HG03520 (cell line): ENCODE measurements at regions not wholly inside any gene's neighbourhood (a gene's known extent, or its start where the extent isn't known, plus 50 kb on each side); places are given as distances from the start of the nearest gene placed in this dataset.
"Not testable (repeated sequence)": the region's sequence is repeated elsewhere in the genome, so short reads cannot be mapped to it uniquely, and the experiment has no call there.

Source experiments
- ATAC-seq: cut with Tn5 transposase; IDR thresholded peaks from one replicate; pipeline ENCODE4 v1.9.1; 2021; ENCODE audit warnings: mild to moderate bottlenecking, moderate library complexity; ENCODE audit not compliant: unreplicated experiment

DNA sequence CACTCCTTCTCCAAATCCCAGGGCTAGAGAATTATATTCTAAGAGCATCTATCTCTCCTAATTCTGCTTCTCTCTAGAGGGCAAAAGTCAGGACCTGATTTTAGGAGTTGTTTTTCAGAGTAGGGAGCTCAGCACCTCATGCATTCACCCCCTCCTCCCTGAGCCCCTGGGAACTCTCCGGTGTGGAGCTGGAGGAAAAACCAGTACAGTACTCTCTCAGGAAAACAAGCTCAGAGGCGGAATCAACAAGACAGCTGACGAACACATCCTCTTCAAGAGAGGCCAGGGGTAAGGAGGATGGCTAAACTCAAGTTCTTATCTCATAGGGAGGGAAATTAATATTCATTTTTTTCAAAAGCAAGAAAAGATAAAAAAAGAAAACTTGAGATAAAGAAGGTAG, 120.1 kb upstream of the CDYL start:
- no peak for ATAC-seq

DNA sequence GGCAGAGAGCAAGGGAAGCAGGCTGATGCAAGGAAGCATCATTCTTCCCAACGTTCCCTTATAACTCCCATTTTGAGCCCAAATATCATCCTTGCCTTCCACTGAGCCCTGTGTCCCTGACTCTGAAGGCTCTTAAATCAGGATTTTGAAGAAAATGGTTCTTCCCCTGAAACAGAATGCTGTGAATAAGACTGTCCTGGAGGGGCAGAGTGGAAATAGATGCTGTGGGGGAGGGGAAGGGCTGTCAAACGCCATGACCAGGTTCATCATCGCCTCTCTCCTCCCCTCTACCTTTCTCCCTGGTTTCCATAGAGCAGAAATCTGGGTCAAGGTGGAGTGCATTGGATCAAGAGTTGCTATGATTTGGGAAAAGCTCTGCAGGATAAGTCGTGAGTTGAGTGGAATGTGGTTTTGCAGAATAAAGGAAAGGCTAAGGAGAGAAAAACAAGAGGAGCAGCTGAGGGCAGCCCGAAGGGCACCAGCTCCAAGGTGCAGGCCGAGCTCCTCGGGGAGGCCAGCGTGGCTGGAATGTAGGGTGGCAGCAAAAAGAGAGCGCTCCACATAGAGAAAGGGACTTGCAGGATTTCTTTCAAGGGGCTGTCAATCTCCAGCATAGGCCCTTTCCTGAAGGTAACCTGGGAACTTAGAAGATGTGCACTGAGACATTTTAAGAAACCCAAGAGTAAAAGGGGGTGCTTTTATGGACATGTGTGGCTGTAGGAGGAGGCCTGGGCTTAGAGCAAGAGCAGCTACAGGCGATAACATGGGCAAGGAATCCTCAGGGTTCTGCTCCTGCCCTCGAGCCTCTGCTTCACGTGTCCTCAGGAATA, 120.8 kb upstream of the CDYL start:
- ATAC-seq = no peak

DNA sequence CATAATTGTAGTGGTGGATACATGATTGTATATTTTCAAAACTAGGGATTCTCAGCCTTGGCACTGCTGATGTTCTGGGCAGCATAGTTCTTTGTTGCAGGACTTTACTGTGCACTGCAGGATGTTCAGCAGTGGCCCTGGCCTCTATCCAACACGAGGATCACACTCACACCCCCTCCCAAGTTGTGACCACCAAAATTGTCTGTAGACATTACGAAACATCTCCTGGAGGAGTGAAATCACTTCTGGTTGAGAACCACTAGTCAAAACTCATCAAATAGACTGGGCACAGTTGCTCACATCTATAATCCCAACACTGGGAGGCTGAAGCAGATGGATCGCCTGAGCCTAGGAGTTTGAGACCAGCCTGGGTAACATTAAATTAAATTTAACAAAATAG, 123.1 kb upstream of the CDYL start:
- ATAC-seq = no peak

DNA sequence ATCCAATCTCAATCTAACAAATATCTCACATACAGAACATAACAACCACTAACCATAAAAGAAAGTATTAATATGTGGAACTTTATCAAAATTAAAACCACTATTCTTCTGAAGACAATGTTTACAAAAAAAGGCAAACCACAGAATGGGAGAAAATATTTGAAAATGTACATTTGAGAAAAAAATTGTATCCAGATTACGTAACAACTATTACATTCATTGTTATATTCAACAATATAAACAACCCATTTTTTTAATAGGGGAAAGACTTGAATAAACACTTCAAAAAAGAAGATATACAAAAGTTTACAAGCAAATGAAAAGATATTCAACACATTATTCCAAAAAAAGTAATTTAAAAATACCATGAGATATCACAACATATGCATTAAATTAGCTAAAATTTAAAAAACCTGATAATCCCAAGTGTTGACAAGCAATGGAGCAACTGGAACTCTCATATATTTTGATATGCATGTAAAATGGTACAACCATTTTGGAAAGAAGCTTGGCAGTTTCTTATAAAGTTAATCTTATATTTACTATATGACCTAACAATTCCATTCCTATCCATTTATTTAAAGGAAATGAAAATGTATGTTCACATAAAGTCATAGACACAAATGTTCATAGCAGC, 124.3 kb upstream of the CDYL start:
- no peak for ATAC-seq

DNA sequence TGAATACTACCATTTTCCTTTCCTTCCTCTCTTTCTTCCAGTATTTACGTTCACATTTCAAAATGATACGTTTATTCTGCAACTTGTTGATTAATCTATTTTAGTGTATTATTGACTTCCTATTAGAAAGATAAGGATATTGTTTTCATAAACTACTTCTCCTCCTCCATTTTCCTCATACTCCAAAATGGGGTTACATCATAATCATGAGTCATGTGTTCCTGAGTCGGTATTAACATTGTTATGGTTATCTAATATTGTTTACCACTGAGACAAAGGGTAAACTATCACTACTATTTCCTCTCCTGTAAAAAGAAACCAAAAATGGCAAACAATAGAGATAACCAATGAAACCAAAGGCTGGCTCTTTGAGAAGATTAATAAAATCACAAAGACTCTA, 126.5 kb upstream of the CDYL start:
- ATAC-seq = no peak

DNA sequence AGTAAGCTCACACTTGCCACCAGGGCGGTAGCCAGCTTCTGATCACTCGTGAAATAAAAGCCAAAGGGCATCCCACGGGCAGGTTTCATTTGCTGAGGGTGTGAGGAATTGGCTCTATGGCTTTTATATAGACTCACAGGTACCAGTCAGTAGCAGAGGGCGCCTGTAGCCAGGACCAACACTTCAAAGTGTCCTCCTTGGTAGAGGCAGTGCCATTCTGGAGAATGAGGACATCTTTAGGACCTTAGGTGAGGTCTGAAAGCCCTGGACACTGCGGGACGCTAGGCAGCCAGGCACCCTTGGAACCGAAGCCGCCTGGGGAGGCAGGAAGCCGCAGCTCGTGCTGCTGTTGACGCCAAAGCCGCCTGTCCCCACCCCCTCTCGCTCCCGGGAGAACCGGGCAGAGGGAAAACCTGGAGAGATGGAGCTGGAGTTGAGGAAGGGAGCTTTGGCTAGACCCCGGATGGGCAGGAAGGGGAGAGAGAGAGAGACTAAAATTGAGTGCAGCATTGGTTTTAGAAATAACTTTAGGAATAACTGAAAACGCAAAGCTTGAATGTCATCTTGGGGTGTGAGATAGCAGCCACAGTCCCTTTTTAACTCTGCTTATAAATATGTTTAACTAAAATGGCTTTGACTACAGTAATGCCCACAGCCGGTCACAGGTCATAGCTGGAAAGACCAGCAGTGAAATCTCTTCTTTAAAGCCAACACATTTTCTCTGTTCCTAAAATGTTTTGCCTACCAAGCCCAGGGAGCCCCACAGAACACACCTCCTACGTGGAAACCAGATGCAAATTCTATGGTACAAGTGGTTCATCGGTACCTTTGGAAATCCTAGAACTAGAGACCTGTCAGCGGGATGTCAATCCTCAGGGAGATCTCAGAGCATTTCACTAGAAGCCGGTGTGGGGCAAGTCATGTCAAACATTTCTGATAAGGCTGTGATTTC, 128.5 kb upstream of the CDYL start:
- ATAC-seq = no peak

DNA sequence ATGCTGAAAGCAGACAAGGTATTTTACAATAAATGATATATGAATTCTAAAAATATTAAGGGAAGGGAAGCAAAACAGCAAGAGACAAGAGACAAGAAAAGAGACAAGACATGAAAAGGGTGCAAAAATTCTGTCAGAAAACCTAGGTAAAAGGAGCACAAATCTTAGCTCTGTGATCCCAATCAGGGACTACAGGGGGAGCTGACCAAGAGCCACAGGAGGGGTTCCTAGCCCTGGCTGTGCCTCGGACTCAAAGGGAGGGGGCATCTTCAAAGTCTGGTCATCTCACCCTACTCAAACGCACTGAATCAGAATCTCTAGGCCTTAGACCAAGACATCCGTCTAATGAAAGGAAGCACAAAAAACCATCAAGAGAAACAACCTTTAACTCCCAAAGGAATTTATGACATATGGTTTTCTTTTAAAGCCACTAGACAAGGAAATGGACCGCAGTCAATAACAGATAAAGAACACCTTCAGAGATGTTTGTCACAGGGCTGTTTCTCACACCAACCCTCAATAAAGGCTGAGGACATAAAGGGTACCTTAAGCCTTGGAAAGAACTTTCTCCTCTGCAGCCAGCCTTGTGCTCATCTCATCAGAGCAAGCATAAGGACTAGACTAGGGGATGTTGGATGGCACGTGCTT, 130.4 kb upstream of the CDYL start:
- ATAC-seq = no peak

DNA sequence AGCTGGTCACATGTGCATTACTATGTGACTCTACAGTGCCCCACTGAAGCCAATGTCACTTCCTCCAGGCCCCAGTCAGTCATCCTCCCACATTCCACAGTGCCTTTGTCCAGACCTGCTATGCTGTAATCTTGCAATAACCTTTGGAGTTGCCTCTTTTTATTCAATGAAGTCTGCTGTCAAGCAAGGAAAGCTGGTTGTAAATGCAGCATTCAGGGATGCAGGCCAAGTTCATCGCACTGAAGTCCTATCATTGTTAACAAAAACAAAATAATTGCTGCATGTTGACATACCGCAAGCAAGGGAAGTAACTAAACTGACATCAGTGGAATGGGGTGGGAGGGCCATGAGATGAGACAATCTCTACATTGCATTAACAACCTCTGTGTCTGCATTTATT, 131.2 kb upstream of the CDYL start:
- no peak for ATAC-seq

DNA sequence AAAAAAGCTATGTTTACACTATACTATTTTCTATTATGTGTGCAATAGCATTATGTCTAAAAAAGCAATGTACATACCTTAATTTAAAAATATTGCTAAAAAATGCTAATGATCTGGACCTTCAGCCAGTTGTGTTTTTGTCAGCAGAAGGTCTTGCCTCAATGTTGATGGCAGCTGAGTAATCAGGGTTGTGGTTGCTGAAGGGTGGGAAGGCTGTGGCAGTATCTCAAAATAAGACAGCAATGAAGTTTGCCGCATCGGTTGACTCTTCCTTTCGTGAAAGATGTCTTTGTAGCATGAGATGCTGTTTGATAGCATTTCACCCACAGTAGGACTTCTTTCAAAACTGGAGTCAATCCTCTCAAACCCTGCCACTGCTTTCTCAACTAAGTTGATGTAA, 134.7 kb upstream of the CDYL start:
- ATAC-seq = no peak

DNA sequence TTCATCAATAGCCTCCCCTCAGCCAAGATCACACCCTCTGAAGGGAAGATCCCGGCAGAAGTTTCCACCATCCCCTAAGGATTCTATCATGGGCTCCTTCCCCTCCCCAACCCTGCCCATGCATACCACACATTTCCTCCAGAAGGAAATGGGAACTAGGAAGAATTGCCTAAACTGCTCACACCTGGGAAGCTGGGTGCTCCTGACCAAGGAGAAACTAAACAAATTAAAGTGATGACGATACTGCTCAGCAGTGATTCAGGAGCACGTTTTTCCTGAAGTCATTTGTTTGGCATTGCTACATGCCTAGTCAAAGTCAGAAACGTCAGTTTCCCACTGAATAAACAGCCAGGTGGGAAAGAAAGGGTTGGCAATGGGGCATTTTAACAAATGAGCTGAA, 136.1 kb upstream of the CDYL start:
- ATAC-seq = no peak

DNA sequence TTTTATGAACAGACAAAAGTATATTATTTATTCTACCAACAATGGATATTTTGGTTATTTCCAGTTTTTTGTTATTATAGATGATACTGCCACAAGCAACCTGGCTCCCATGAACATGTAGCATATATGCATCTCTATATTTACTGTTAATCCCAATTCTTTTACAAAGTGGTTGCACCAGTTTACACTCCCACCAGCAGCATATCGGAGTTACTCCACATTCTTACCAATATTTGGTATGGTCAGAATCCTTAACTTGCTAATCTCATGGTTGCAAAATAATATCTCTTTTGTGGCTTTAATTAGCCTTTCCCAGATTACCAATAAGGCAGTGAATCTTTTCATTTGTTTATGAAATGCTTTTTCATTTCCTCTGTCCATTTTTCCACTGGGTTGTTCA, 137.6 kb upstream of the CDYL start:
- no peak for ATAC-seq

DNA sequence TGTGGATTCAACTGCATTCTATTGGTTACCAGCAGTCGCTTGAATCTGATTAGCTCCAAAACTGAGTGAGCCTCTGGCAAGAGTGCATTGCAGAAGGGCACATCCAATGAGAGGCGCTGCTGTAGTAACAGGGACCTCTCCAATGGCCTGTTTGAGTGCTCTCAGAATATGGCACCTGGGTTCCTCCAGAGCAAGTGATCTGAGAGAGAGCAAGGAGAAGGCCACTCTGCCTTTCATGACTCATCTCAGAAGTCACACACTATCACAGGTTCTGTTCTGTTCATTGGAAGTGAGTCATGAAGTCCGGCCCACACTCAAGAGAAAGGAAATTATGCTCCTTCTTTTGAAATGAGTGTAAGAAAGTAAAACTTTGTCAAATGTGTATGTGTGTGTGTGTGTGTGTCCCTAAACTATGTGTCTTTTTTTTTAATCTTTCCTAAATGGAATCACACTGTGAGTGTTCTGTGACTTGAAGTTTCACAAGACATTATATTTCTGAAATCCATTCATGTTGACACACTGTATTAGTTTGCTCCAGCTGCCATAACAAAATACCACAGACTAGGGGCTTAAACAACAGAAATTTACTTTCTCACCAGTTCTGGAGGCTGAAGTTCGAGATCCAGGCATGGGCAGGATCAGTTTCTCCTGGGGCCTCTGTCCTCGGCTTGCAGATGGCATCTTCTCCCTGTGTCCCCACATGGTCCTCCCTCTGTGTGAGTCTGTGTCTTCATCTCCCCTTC, 138.3 kb upstream of the CDYL start:
- peak; percentile 96 for ATAC-seq

DNA sequence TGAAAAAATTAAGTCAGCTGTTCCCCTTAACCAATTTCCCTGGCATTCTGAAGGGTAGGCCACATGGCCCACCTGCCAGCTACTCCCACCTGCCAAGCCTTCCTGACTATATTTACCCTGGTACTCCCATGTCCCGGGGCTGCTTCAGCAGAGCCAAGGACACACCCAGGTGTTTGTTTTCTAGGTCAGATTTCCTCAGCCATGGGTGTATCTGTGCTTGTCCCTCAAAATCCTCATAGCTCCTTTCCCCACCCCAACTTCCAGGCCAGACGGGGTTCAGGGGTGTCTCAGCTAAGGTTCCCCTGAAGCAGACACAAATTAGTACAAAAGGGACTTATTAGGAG, 139.4 kb upstream of the CDYL start:
- ATAC-seq = no peak

DNA sequence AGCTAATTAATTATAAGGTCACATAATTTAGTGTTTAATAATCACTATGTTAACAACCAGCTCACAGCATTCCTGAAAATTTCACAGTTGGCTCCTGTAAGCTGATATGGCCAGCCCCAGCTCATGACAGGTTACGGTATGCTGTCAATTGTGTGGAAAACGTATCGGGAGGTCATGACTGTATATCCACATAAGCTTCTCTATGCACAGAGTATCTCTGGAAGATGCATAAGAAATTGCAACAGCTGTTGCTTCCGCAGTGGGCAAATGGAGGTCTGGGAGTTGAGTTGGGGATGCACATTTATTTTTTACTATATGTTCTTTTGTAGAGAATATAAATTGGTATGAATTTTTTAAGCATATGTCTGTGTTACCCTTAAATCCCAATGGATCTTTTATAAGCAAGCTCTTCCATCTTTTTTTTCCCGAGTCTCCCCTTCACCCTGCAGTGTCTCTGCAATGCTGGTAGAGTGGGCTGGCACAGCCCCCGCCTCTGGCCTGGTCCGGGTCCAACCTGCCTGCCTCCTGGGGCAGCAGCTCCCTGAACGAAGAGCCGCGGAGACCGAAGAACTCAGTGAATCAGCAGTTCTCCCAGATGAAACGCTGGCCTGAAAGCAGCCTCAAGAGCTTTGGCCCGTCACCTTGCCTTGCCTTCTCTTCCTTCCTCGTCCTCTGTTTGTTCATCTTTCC, 139.9 kb upstream of the CDYL start:
- ATAC-seq = no peak

DNA sequence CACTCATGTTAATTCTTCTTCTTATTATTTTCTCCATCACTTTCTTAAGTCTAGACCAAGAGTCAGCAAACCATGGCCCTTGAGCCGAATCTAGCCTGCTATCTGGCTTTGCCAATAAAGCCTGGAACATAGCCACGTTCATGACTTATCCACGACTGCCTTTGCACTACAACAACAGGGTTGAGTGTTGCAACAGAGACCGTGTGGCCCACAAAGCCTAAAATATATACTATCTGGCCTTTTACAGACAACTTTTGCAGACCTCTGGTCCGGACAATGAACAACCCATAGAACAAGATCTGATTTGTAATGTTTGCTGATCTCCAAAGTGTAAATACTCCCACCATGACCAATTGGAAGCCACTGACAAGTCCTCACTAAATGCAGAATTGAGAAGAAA, 140.5 kb upstream of the CDYL start:
- ATAC-seq = no peak

DNA sequence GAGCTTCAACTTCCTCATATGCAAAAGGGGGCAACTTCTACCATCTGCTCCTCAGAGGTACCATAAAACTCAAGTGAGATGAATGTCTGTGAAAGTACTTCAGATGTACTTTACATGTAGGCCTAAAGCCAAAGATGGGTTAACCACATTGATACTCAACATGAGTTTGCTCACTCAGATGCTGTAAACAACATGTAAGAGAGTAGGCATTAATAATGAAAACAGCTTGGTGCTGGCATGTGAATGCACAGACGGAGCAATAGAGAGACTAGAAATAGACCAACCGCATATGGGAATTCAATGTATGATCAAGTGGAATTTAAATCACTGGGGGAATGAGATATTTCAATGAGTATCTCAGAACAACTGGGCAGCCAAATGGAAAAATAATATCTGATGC, 143.8 kb upstream of the CDYL start:
- no peak for ATAC-seq

DNA sequence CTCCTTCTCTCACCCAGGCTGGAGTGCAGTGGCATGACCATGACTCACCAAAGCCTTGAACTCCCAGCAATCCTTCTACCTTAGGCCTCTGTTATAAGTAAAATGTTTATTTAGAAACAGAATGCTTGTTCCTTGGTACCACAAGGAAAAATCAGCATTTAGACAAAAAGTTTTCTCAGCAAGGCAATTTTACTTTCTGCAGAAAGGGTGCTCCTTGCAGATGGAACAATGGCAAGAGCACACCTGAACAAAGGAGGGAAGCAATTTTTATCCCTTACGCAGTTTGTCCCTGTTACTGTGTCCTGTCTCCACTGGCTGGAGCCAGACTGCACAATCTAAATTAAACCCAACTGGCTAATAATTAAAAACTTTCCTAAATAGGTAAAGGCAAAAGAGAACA, 146.4 kb upstream of the CDYL start:
- not testable (repeated sequence) for ATAC-seq

DNA sequence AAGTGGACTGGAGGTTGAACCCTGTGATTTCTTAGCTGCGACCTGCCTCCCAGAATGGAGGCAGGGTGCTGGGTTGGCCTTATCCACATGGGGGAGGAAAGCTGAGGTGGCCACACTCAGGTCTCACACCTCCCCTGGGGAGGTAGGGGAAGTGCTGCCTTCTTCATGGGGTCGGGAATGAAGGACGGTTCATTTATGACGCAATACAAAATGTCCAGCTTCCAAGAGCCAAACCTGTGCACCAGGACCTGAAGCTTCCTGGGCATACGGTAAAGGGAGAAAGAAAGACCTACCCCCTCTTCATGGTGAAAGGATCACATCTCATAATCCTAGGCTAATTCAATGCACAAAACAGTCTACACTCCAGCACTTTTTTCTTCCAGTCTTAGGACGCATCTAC, 150.6 kb upstream of the CDYL start:
- no peak for ATAC-seq

DNA sequence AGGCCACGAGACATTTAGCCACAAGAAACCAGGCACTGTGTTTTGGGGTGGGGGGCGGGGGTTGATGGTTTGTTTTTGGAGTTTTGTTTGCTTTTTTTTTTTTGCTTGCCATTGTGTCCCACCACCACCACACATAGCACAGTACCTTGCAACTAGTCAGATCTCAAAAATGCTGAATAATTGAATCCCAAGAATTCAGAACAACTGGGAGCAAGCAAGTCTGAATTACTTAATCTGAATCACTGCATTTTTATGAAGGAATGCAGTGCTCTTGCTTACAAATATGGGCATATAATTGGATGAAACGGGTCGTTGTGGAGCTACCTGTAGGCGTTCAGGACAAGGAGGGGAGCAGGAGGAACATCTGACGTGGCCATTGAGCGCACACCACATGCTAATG, 151.5 kb upstream of the CDYL start:
- ATAC-seq = no peak
